ENCODE measurements at regions not wholly inside any gene's neighbourhood (a gene's known extent, or its start where the extent isn't known, plus 50 kb on each side); places are given as distances from the start of the nearest gene placed in this dataset.
"Not testable (repeated sequence)": the region's sequence is repeated elsewhere in the genome, so short reads cannot be mapped to it uniquely, and the experiment has no call there.

DNA sequence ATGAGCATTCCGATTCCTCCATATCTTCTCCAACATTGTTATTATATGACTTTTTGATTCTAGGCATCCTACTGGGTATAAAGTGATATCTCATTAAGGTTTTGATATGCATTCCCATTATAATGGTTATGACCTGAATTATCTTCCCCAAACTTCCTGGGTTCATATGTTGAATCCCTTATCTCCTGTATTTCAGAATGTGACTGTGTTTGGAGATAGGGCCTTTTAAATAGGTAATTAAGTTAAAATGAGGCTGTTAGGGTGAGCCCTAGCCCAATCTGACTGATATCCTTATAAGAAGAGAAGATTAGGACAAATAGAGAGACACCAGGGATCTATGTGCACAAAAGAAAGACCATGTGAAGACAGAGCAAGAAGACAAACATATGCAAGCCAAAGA is 96.9 kb upstream of the PMCH start:
- Histone ChIP-seq H3K36me3 (ENCODE audit: insufficient read depth, low read length) (no peaks in the 10 kb centered on the region), H3K27me3 (ENCODE audit: control insufficient read depth, insufficient read depth, low read length) (no peaks in the 10 kb centered on the region), H3K9ac (ENCODE audit: low read depth, low read length) (no peak overlapping the region), H3K4me3 (ENCODE audit: low read length) (no peak overlapping the region), H3K4me2 (ENCODE audit: low read length) (no peak overlapping the region), H3K9me3 (replicated peaks; ENCODE audit: low read length) (no peaks in the 10 kb centered on the region), H3K4me1 (ENCODE audit: control insufficient read depth, insufficient read depth, low read length) (peaks cover 4% of the 10 kb centered on the region)

DNA sequence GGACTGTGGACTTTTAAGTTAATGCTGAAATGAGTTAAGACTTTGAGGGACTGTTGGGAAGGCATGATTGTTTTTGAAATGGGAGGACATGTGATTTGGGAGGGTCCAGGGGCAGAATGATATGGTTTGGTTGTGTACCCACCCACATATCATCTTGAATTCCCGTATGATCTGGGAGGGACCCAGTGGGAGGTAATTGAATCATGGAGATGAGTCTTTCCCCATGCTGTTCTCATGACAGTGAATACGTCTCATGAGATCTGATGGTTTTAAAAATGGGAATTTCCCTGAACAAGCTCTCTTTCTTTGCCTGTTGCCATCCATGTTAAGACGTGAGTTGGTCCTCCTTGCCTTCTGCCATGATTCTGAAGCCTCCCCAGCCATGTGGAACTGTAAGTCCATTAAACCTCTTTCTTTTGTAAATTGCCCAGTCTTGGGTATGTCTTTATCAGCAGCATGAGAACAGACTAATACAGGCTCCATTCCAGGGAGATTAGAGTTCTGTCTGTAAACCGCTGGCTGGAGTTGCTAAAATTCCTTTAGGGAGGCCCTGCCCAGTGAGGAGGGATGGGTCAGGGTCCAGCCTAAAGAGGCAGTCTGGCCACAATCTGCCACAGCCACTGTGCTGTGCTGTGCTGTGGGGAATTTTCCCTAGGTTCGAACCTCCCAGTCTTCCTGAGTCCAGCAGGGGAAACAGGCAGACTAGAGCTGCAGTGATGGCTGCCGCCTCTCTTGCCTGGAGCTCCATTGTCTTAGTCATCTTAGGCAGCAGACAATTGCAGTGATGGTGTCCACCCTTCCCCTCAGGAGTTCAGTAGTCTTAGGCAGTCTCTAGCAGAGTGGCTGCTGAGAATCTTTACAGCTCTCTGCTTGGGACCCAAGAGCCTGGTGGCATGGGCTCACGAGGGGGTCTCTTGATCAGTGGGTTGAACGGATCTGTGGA is 94.1 kb upstream of the PMCH start:
- not testable (repeated sequence) for H3K36me3 ChIP-seq (ENCODE audit: insufficient read depth, low read length); H3K4me1 ChIP-seq (ENCODE audit: control insufficient read depth, insufficient read depth, low read length); H3K9ac ChIP-seq (ENCODE audit: low read depth, low read length); H3K9me3 ChIP-seq (replicated peaks; ENCODE audit: low read length); H3K27me3 ChIP-seq (ENCODE audit: control insufficient read depth, insufficient read depth, low read length); H3K4me2 ChIP-seq (ENCODE audit: low read length); H3K4me3 ChIP-seq (ENCODE audit: low read length)

DNA sequence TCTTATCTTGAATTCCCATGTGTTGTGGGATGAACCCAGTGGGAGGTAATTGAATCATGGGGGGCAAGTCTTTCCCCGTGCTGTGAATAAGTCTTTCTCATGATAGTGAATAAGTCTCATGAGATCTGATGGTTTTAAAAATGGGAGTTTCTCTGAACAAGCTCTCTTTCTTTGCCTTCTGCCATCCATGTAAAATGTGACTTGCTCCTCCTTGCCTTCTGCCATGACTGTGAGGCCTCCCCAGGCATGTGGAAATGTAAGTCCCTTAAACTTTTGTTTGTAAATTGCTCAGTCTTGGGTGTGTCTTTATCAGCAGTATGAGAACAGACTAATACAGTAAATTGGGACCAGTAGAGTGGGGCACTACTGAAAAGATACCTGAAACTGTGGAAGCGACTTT is 92.1 kb upstream of the PMCH start:
- H3K4me2 ChIP-seq (ENCODE audit: low read length); H3K4me1 ChIP-seq (ENCODE audit: control insufficient read depth, insufficient read depth, low read length); H3K27me3 ChIP-seq (ENCODE audit: control insufficient read depth, insufficient read depth, low read length); H3K9me3 ChIP-seq (replicated peaks; ENCODE audit: low read length); H3K4me3 ChIP-seq (ENCODE audit: low read length); H3K9ac ChIP-seq (ENCODE audit: low read depth, low read length); H3K36me3 ChIP-seq (ENCODE audit: insufficient read depth, low read length): not testable (repeated sequence)

DNA sequence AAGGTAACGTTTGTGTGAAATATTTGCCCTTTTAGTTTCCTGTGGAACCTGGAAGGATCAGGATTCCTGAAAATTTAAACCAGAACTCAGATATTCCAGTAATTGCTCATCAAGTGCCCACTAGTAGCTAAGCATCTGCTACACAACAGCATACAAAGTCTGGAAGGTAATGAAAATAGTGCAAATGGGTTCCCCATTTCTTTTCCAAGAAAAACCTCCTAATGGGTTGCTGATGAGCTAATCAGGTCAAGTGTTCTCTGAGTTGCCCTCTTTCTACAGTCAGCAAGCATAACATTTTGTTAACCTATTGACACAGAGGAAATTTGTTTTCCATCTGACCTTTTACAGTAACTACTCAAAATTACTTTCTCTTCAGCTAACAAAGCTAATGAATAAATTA is 83.6 kb upstream of the PMCH start:
- no peak overlapping the region for H3K4me3 ChIP-seq (ENCODE audit: low read length)
- no peaks in the 10 kb centered on the region for H3K27me3 ChIP-seq (ENCODE audit: control insufficient read depth, insufficient read depth, low read length)
- no peak overlapping the region for H3K9ac ChIP-seq (ENCODE audit: low read depth, low read length)
- H3K36me3 ChIP-seq (ENCODE audit: insufficient read depth, low read length) = no peaks in the 10 kb centered on the region
- no peaks in the 10 kb centered on the region for H3K9me3 ChIP-seq (replicated peaks; ENCODE audit: low read length)
- H3K4me1 ChIP-seq (ENCODE audit: control insufficient read depth, insufficient read depth, low read length) = no peaks in the 10 kb centered on the region
- no peak overlapping the region for H3K4me2 ChIP-seq (ENCODE audit: low read length)

DNA sequence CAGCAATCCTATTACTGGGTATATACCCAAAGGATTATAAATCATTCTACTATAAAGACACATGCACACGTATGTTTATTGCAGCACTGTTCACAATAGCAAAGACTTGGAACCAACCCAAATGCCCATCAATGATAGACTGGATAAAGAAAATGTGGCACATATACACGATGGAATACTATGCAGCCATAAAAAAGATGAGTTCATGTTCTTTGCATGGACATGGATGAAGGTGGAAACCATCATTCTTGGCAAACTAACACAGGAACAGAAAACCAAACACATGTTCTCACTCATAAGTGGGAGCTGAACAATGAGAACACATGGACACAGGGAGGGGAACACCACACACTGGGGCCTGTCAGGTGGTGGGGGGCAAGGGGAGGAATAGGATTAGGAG is 58.1 kb upstream of the PMCH start:
- H3K4me3 ChIP-seq (ENCODE audit: low read length); H3K27me3 ChIP-seq (ENCODE audit: control insufficient read depth, insufficient read depth, low read length); H3K9ac ChIP-seq (ENCODE audit: low read depth, low read length); H3K4me2 ChIP-seq (ENCODE audit: low read length); H3K36me3 ChIP-seq (ENCODE audit: insufficient read depth, low read length); H3K4me1 ChIP-seq (ENCODE audit: control insufficient read depth, insufficient read depth, low read length); H3K9me3 ChIP-seq (replicated peaks; ENCODE audit: low read length): not testable (repeated sequence)

DNA sequence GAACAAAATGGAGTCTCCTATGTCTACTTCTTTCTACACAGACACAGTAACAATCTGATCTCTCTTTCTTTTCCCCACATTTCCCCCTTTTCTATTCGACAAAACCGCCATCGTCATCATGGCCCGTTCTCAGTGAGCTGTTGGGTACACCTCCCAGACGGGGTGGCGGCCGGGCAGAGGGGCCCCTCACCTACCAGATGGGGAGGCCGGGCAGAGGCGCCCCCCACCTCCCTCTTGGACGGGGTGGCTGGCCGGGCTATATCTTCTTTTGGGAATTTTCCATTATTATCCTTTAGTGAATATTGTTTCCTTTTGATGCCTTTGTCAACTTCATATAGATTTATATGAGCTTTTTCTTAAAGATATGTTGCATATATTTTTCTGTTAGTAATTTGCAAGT is 53.4 kb upstream of the PMCH start:
- H3K27me3 ChIP-seq (ENCODE audit: control insufficient read depth, insufficient read depth, low read length); H3K9ac ChIP-seq (ENCODE audit: low read depth, low read length); H3K9me3 ChIP-seq (replicated peaks; ENCODE audit: low read length); H3K4me1 ChIP-seq (ENCODE audit: control insufficient read depth, insufficient read depth, low read length); H3K36me3 ChIP-seq (ENCODE audit: insufficient read depth, low read length); H3K4me2 ChIP-seq (ENCODE audit: low read length); H3K4me3 ChIP-seq (ENCODE audit: low read length): not testable (repeated sequence)

DNA sequence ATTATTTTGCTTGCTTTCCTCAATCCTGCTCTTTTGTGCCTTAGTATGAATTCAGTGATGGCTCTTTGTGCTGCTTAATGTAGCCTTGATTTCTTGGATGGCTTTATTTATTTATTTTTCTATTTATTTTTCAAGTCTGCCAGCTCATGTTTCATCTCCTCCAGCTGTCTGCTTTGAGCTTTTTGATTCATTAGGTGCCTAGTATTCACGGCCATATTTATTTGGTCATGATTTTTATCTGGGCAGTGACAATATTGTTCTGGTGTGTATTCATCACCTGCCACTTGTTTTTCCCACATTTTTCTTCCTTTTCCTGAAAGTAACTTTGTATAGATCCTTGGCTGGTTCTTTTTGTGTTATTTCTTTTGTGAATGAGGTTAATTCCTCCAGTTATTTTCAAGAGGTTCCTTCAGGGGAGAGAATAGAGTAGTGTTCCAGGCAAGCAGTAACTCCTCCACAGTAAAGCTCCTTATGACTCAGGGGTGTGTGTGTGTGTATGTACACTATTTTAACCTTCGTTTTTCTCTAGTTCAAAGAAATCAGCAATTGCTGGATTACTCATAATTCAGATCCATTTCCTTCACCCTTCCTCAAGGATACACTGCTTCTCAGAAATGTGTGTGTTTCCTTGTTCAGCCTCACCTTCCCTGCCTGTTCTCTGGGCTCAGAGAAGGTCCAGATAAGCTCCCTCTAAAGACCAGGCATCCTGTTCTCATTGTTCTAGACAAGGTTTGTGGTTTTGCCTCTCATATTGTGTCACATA is 51.6 kb upstream of the PMCH start:
- no peak overlapping the region for H3K4me2 ChIP-seq (ENCODE audit: low read length)
- H3K36me3 ChIP-seq (ENCODE audit: insufficient read depth, low read length) = no peaks in the 10 kb centered on the region
- H3K9me3 ChIP-seq (replicated peaks; ENCODE audit: low read length) = no peaks in the 10 kb centered on the region
- no peak overlapping the region for H3K4me3 ChIP-seq (ENCODE audit: low read length)
- H3K4me1 ChIP-seq (ENCODE audit: control insufficient read depth, insufficient read depth, low read length) = no peaks in the 10 kb centered on the region
- H3K27me3 ChIP-seq (ENCODE audit: control insufficient read depth, insufficient read depth, low read length) = no peaks in the 10 kb centered on the region
- no peak overlapping the region for H3K9ac ChIP-seq (ENCODE audit: low read depth, low read length)
